ENCODE measurements at regions not wholly inside any gene's neighbourhood (a gene's known extent, or its start where the extent isn't known, plus 50 kb on each side); places are given as distances from the start of the nearest gene placed in this dataset.

DNA sequence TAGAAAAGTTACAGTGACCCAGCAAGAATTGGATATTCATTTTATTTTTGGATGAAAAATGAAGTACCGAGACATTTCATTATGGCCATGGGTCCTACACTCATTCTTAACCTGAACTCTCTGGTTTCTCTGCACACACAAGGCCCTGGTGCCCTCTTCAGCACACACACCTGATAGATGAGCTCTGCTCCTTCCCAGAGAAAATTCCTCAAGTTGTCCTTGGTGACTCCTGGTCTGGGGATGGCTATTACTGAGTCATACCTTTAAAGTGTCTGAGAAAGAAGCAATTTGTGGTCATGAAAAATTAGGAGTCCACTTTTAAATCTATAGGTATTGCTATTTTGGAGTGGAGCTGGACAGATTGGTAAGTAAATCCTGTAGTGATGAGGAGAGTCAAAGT, 311.5 kb downstream of the CDH2 start:
- Histone ChIP-seq H3K79me2 (ENCODE audit: control insufficient read depth, insufficient read depth, low read length) (no peaks in the 10 kb centered on the region), H3K4me1 (ENCODE audit: control insufficient read depth, insufficient read depth, low read length) (no peaks in the 10 kb centered on the region), H3K27ac (ENCODE audit: control insufficient read depth, insufficient read depth) (no peak overlapping the region), H2AFZ (ENCODE audit: control insufficient read depth, low read depth, low read length) (no peak overlapping the region), H3K27me3 (replicated peaks in 1 of 2; ENCODE audit: control insufficient read depth in 2 of 2, insufficient read depth in 2 of 2, low read length in 1 of 2) (no peaks in the 10 kb centered on the region), H3K9me3 (replicated peaks; ENCODE audit: control insufficient read depth, insufficient read depth, low read length) (no peaks in the 10 kb centered on the region), H3K36me3 (ENCODE audit: control insufficient read depth in 2 of 2, insufficient read depth in 2 of 2, low read length in 1 of 2) (no peaks in the 10 kb centered on the region), H4K20me1 (ENCODE audit: control insufficient read depth, insufficient read depth) (no peaks in the 10 kb centered on the region), H3K4me3 (no peak overlapping the region), H3K9ac (ENCODE audit: control insufficient read depth, insufficient read depth, low read length) (no peak overlapping the region), H3K4me2 (ENCODE audit: control insufficient read depth, insufficient read depth) (no peak overlapping the region)
- RAD21 ChIA-PET (ENCODE audit: unreplicated experiment) = no interaction called here
- ATAC-seq = no peak
- DNase-seq (ENCODE audit: low read depth, low spot score) = no peak
- in situ Hi-C loops (cut with MboI) (no loop called here), intact Hi-C loops (cut with micrococcal nuclease; ENCODE audit: unreplicated experiment) (no loop called here)
- POLR2A ChIA-PET = no interaction called here
- SMC1A ChIA-PET (ENCODE audit: uncharacterized antibody, unreplicated experiment) = no interaction called here
- no TSS peak for BruUV-seq (replicated peaks)
- WGBS (ENCODE audit: insufficient coverage, insufficient replicate concordance, low lambda C conversion rate, missing lambda C conversion rate) = 0% methylated on average over 1 of the region's 1 CpG
- FAIRE-seq = no peak
- TF ChIP-seq, protein P1, sequence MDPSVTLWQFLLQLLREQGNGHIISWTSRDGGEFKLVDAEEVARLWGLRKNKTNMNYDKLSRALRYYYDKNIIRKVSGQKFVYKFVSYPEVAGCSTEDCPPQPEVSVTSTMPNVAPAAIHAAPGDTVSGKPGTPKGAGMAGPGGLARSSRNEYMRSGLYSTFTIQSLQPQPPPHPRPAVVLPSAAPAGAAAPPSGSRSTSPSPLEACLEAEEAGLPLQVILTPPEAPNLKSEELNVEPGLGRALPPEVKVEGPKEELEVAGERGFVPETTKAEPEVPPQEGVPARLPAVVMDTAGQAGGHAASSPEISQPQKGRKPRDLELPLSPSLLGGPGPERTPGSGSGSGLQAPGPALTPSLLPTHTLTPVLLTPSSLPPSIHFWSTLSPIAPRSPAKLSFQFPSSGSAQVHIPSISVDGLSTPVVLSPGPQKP (IDR thresholded peaks at IDR 0.05; ENCODE audit: low read depth, low read length) = no peak
- TF ChIP-seq, protein P2, sequence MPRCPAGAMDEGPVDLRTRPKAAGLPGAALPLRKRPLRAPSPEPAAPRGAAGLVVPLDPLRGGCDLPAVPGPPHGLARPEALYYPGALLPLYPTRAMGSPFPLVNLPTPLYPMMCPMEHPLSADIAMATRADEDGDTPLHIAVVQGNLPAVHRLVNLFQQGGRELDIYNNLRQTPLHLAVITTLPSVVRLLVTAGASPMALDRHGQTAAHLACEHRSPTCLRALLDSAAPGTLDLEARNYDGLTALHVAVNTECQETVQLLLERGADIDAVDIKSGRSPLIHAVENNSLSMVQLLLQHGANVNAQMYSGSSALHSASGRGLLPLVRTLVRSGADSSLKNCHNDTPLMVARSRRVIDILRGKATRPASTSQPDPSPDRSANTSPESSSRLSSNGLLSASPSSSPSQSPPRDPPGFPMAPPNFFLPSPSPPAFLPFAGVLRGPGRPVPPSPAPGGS (IDR thresholded peaks at IDR 0.05; ENCODE audit: borderline replicate concordance, insufficient read depth, low read depth, low read length, poor library complexity, severe bottlenecking) = no peak
- TF ChIP-seq, protein P3, sequence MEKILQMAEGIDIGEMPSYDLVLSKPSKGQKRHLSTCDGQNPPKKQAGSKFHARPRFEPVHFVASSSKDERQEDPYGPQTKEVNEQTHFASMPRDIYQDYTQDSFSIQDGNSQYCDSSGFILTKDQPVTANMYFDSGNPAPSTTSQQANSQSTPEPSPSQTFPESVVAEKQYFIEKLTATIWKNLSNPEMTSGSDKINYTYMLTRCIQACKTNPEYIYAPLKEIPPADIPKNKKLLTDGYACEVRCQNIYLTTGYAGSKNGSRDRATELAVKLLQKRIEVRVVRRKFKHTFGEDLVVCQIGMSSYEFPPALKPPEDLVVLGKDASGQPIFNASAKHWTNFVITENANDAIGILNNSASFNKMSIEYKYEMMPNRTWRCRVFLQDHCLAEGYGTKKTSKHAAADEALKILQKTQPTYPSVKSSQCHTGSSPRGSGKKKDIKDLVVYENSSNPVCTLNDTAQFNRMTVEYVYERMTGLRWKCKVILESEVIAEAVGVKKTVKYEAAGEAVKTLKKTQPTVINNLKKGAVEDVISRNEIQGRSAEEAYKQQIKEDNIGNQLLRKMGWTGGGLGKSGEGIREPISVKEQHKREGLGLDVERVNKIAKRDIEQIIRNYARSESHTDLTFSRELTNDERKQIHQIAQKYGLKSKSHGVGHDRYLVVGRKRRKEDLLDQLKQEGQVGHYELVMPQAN (conservative IDR thresholded peaks at IDR 0.05) = no peak
- CTCF ChIA-PET = no interaction called here

All from GM12878 (cell line).